Stimulated activated CD4-positive, alpha-beta T cell treated with anti-CD3 and anti-CD28 coated beads, Interleukin-4, amount 100 ng/mL, for 24 hours (primary cell): ENCODE measurements at regions not wholly inside any gene's neighbourhood (a gene's known extent, or its start where the extent isn't known, plus 50 kb on each side); places are given as distances from the start of the nearest gene placed in this dataset.

Experiments used
- DNase-seq: peaks from one replicate; pipeline ENCODE4 v3.0.0-alpha.2; 2020

- no peak for DNase-seq
These were observed 146.5 kb downstream of the NSG2 start for GRCh38 chr5:174191850-174192655.

GRCh38 chr5:174192901-174193300, 147.4 kb downstream of the NSG2 start:
- no peak for DNase-seq

GRCh38 chr5:174195517-174195916, 150.0 kb downstream of the NSG2 start:
- DNase-seq, result no peak

- no peak for DNase-seq
These were observed 152.4 kb downstream of the NSG2 start for GRCh38 chr5:174197929-174198328.

GRCh38 chr5:174198541-174198940, 153.0 kb downstream of the NSG2 start:
- no peak for DNase-seq

- DNase-seq, result no peak
These were observed 157.5 kb downstream of the NSG2 start for GRCh38 chr5:174202996-174203395.

GRCh38 chr5:174204535-174205313, 159.2 kb downstream of the NSG2 start:
- no peak for DNase-seq

GRCh38 chr5:174205939-174206338, 160.4 kb downstream of the NSG2 start:
- DNase-seq, result no peak

GRCh38 chr5:174210596-174211276, 165.2 kb downstream of the NSG2 start:
- no peak for DNase-seq

- DNase-seq, result no peak
These were observed 165.7 kb downstream of the NSG2 start for GRCh38 chr5:174211277-174211626.

- DNase-seq, result no peak
These were observed 172.0 kb downstream of the NSG2 start for GRCh38 chr5:174217527-174217926.

- no peak for DNase-seq
These were observed 172.7 kb downstream of the NSG2 start for GRCh38 chr5:174218162-174218561.

- DNase-seq, result no peak
These were observed 174.9 kb downstream of the NSG2 start for GRCh38 chr5:174220417-174220816.

GRCh38 chr5:174221436-174221835, 175.9 kb downstream of the NSG2 start:
- no peak for DNase-seq

GRCh38 chr5:174221946-174222345, 176.4 kb downstream of the NSG2 start:
- no peak for DNase-seq

- DNase-seq, result no peak
These were observed 177.4 kb downstream of the NSG2 start for GRCh38 chr5:174222891-174223290.

- no peak for DNase-seq
These were observed 177.8 kb downstream of the NSG2 start for GRCh38 chr5:174223355-174223754.

- DNase-seq, result no peak
These were observed 183.6 kb downstream of the NSG2 start for GRCh38 chr5:174229068-174229467.

- DNase-seq, result no peak
These were observed 184.2 kb downstream of the NSG2 start for GRCh38 chr5:174229514-174230370.

GRCh38 chr5:174231956-174232487, 186.5 kb downstream of the NSG2 start:
- DNase-seq, result no peak

- DNase-seq, result no peak
These were observed 188.9 kb downstream of the NSG2 start for GRCh38 chr5:174234388-174234787.

- no peak for DNase-seq
These were observed 189.9 kb downstream of the NSG2 start for GRCh38 chr5:174235221-174236011.
